Neural crest cell (in vitro differentiated cells): ENCODE measurements at regions not wholly inside any gene's neighbourhood (a gene's known extent, or its start where the extent isn't known, plus 50 kb on each side); places are given as distances from the start of the nearest gene placed in this dataset.

Experiments used
- DNase-seq: peaks from one replicate; pipeline ENCODE4 v3.0.0; 2021; ENCODE audit warnings: low read depth, mixed read lengths, low spot score
- H3K27ac Mint-ChIP-seq: one replicate; pipeline ENCODE4 v1.8.0; 2021; ENCODE audit warnings: mild to moderate bottlenecking, mixed read lengths; ENCODE audit not compliant: unreplicated experiment
- H3K27me3 Mint-ChIP-seq: 2 replicates; pipeline ENCODE4 v1.8.0; 2021; ENCODE audit warnings: low read depth, mild to moderate bottlenecking, mixed read lengths
- H3K36me3 Mint-ChIP-seq: 2 replicates; pipeline ENCODE4 v1.8.0; 2021; ENCODE audit warnings: low read depth, mild to moderate bottlenecking, mixed read lengths
- H3K4me1 Mint-ChIP-seq: 2 replicates; pipeline ENCODE4 v1.8.0; 2021; ENCODE audit warnings: mixed read lengths
- H3K4me3 Mint-ChIP-seq: one replicate; pipeline ENCODE4 v1.8.0; 2021; ENCODE audit warnings: mild to moderate bottlenecking, mixed read lengths
- H3K9me3 Mint-ChIP-seq: 2 replicates; pipeline ENCODE4 v1.8.0; 2021; ENCODE audit warnings: mixed read lengths
- TF ChIP-seq, protein P1 (sequence below): fragments of 200-600 bp; sonication (generic); conservative IDR thresholded peaks from 2 replicates; pipeline ENCODE4 v1.5.0; 2021; ENCODE audit warnings: antibody characterized with exemption, mild to moderate bottlenecking

DNA sequence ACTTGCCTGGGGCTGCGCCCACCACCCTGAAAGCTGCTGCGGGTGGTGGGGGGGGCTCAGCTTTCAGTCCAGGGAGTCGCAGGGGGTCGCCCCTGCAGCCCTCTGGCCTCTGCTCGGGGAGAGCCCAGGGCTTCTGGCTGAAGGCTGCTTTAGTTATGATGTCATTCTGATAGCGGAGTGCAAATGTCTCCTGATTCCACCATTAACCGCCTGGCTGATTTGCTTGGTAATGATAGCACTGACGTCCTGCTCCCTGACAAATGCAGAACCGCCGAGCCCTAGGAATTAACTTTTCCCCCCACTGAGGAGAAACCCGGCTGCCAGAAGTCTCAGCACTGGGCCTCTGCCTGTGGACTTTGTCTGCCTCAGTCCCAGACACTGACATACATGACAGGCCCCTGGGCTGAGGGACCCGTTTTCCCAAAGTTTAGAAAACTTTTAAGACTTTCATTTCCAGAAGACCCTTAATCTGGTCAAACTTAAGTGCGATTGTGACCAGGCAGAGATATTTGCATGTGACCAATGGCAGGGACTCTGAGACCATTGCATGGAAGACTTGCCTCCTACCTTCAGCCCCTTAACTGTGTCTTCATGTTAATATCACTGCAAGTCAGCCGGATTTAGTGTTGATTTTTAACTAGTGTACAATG, 142.5 kb upstream of the ZNF536 start:
- no peak for DNase-seq
- TF ChIP-seq, protein P1, sequence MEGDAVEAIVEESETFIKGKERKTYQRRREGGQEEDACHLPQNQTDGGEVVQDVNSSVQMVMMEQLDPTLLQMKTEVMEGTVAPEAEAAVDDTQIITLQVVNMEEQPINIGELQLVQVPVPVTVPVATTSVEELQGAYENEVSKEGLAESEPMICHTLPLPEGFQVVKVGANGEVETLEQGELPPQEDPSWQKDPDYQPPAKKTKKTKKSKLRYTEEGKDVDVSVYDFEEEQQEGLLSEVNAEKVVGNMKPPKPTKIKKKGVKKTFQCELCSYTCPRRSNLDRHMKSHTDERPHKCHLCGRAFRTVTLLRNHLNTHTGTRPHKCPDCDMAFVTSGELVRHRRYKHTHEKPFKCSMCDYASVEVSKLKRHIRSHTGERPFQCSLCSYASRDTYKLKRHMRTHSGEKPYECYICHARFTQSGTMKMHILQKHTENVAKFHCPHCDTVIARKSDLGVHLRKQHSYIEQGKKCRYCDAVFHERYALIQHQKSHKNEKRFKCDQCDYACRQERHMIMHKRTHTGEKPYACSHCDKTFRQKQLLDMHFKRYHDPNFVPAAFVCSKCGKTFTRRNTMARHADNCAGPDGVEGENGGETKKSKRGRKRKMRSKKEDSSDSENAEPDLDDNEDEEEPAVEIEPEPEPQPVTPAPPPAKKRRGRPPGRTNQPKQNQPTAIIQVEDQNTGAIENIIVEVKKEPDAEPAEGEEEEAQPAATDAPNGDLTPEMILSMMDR, result no peak
- H3K4me3 Mint-ChIP-seq, result peak overlapping the region; percentile 92
- peaks cover 46% of the 10 kb centered on the region for H3K4me1 Mint-ChIP-seq
- peaks cover 56% of the 10 kb centered on the region for H3K27me3 Mint-ChIP-seq
- no peaks in the 10 kb centered on the region for H3K36me3 Mint-ChIP-seq
- H3K9me3 Mint-ChIP-seq, result no peaks in the 10 kb centered on the region
- H3K27ac Mint-ChIP-seq, result no peak overlapping the region

- Mint-ChIP-seq H3K27ac (no peak overlapping the region), H3K36me3 (no peaks in the 10 kb centered on the region), H3K4me1 (peaks cover 44% of the 10 kb centered on the region), H3K27me3 (peaks cover 54% of the 10 kb centered on the region), H3K9me3 (no peaks in the 10 kb centered on the region), H3K4me3 (peak overlapping the region; percentile 58)
- DNase-seq, result no peak
- TF ChIP-seq, protein P1, result no peak
Measured at GRCh38 chr19:30231408-30232318, 140.5 kb upstream of the ZNF536 start.

DNA sequence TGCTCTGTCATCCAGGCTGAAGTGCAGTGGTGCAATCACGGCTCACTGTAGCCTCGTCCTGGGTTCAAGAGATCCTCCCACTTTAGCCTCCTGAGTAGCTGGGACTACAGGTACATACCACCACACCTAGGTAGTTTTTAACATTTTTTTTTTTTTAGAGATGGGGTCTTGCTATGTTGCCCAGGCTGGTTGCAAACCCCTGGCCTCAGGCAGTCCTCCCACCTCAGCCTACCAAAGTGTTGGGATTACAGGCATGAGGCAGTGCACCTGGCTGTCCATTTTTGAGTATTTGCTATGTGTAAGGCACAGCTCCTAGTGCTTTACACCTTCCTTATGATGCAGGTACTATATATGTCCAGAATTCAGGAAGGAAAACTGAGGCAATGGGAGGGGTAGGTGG, 138.8 kb upstream of the ZNF536 start:
- peaks cover 55% of the 10 kb centered on the region for H3K27me3 Mint-ChIP-seq
- no peak overlapping the region for H3K27ac Mint-ChIP-seq
- peaks cover 43% of the 10 kb centered on the region for H3K4me1 Mint-ChIP-seq

DNA sequence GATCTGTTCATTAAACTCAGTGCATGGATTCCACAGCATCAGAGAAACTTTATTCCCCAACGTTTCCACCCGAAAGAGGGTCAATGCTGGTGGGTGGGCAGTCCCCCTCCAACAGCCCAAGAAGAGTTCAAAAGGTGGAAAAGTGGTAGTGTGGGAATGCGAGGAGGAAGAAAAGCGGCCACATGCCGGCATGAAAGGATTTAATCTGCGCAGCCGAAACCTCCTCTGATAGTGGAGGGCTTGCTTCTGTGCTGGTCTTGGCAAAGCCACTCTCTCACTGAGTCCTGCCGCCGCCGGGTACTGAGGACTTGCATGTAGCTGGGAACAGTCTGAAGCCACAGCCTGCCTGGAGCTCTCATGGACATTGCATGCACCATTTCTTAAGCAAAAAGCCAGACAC, 136.2 kb upstream of the ZNF536 start:
- DNase-seq, result no peak
- Mint-ChIP-seq H3K36me3 (peaks cover 2% of the 10 kb centered on the region), H3K27me3 (peaks cover 35% of the 10 kb centered on the region), H3K4me1 (peaks cover 24% of the 10 kb centered on the region), H3K27ac (no peak overlapping the region), H3K4me3 (no peak overlapping the region), H3K9me3 (no peaks in the 10 kb centered on the region)
- TF ChIP-seq, protein P1, result no peak

More for the DNA sequence above, 138.8 kb upstream of the ZNF536 start:
- no peak for DNase-seq
- TF ChIP-seq, protein P1, result no peak
- Mint-ChIP-seq H3K9me3 (no peaks in the 10 kb centered on the region), H3K4me3 (no peak overlapping the region), H3K36me3 (no peaks in the 10 kb centered on the region)

- no peak overlapping the region for H3K27ac Mint-ChIP-seq
- peaks cover 2% of the 10 kb centered on the region for H3K36me3 Mint-ChIP-seq
- H3K9me3 Mint-ChIP-seq, result no peaks in the 10 kb centered on the region
- peaks cover 31% of the 10 kb centered on the region for H3K27me3 Mint-ChIP-seq
- DNase-seq, result no peak
- no peak overlapping the region for H3K4me3 Mint-ChIP-seq
- TF ChIP-seq, protein P1, result no peak
- peaks cover 22% of the 10 kb centered on the region for H3K4me1 Mint-ChIP-seq
Measured at GRCh38 chr19:30236587-30236986, 135.6 kb upstream of the ZNF536 start.
